ENCODE measurements at regions not wholly inside any gene's neighbourhood (a gene's known extent, or its start where the extent isn't known, plus 50 kb on each side); places are given as distances from the start of the nearest gene placed in this dataset.

DNA sequence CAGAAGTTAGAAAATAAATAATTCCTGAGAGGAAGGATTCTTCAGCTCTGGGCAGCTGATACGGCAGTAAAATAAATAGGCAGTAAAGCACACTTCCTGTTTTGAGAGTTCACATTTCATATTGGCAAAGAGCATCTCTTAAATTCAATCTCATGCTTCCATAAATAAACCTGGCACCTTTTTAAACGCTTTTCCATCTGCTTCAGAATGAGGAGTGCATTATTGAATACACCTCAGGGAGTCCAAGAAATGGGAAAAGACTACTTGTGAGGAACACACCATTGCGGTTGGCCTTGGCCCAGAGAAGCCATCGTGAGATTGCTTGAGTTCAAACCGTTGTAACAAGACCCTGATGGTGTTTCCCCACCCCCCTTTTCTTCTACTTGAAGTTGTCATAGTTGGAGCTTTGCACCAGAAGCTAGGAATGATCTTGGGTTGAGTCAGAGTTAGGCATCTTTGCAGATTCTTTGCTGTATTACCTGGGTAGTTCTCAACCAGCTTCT, 123.9 kb downstream of the RDH14 start:
- TF ChIP-seq, protein P1, sequence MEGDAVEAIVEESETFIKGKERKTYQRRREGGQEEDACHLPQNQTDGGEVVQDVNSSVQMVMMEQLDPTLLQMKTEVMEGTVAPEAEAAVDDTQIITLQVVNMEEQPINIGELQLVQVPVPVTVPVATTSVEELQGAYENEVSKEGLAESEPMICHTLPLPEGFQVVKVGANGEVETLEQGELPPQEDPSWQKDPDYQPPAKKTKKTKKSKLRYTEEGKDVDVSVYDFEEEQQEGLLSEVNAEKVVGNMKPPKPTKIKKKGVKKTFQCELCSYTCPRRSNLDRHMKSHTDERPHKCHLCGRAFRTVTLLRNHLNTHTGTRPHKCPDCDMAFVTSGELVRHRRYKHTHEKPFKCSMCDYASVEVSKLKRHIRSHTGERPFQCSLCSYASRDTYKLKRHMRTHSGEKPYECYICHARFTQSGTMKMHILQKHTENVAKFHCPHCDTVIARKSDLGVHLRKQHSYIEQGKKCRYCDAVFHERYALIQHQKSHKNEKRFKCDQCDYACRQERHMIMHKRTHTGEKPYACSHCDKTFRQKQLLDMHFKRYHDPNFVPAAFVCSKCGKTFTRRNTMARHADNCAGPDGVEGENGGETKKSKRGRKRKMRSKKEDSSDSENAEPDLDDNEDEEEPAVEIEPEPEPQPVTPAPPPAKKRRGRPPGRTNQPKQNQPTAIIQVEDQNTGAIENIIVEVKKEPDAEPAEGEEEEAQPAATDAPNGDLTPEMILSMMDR (IDR thresholded peaks at IDR 0.05): no peak
- TF ChIP-seq POLR2A (IDR thresholded peaks at IDR 0.05): no peak
